HTR-8/SVneo (cell line): ENCODE measurements at regions not wholly inside any gene's neighbourhood (a gene's known extent, or its start where the extent isn't known, plus 50 kb on each side); places are given as distances from the start of the nearest gene placed in this dataset.

Source experiments
- DNase-seq: peaks from one replicate; pipeline ENCODE4 v3.0.0; 2011; ENCODE audit warnings: low spot score, mixed read lengths; ENCODE audit not compliant: insufficient read length
- FAIRE-seq: peaks from 2 replicates; lab custom pipeline; 2011; peaks lifted over from hg19 to GRCh38; lab: Jason Lieb, UNC

- FAIRE-seq (no peak), DNase-seq (no peak)
Observed at GRCh38 chr4:14260591-14260990, 633.1 kb upstream of the BOD1L1 start.

DNA sequence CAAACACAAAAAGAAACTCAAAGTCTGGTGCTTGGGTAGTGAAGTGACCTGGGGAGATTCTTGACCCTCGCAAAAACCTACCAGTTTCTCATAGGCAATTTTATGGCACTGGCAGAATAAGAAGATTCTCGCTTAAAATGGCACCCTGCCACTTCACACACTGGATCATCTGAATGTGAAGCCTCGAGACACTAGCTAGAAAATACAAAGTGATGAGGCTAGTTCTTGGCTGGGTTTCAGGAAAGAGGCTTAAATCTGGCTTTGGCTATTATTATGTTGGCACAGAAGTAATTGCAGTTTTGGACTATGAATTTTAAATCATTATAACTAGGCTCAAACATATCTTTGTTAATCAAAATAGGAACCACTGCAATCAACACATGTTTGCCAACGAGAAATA lies 634.7 kb upstream of the BOD1L1 start:
- DNase-seq (no peak), FAIRE-seq (no peak)

- FAIRE-seq (no peak), DNase-seq (no peak)
Observed at GRCh38 chr4:14264437-14264836, 636.9 kb upstream of the BOD1L1 start.

GRCh38 chr4:14265651-14266050 lies 638.1 kb upstream of the BOD1L1 start:
- FAIRE-seq (no peak), DNase-seq (no peak)

DNA sequence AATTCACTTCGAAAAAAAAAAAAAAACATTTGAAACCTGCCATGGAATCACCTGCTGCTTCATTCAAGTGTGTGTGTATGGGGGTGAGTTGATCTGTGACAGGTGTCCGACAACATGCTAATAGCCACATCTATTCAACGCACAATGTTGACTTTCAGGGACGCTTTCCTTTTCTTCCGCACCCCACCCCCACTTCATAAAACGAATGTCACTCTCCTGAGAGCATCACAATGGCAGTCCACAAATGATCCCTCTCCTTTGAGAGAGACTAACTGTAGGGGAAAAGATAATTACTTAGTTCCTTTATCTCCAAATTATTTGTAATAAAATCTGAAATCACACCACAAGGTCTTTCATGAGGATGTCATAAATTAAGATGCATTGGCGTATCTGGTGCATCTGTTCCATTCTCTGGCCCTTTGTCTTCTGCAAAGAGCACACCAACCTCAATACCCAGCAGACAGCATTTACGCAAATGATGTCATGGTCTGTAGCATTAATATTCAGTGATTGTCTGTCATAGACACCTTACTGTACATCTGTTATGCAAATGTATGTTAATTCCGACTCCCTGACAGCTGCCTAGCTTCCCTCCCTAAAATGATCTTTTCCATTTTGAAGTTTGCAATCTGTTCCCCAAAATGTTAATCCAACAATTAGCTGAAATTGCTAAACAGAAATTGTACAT lies 640.0 kb upstream of the BOD1L1 start:
- DNase-seq = no peak
- no peak for FAIRE-seq

DNA sequence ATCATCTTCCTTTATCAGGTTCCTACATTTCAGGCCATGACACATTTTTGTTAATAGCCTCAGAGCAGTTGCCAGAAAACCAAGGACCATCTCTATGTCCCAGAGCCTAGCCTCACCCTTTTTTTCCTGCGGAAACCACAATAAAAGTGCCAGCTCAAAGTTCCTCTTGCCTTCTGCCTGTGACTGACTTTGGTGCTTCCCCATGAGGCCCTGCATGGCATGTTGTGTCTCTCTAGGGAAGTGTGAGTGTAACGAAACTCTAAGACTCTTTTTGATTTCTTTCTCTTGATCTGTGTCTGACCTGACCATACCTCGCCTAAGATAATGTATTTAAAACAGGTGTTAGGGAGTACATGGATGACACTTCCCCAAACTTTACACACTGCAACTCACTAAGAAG lies 642.3 kb upstream of the BOD1L1 start:
- DNase-seq = no peak
- FAIRE-seq = no peak

DNA sequence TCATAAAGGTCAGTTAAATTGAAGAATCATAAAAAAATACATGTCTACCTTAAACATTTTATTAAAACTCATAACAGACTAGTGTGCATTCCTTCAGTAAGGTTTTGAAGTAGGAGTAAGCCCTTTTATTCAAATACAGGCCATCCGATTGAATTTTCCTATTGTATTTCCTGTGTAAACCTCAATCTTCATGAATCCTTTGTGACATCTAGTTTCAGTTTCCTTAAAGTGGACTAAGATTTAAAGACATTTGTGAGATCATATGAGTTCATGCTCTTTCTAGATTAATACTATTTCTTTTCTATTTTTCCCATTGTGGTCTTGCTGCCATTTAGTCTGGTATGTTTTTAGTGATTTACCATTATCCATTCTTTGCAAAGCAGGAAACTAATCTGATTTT lies 644.7 kb upstream of the BOD1L1 start:
- FAIRE-seq (no peak), DNase-seq (no peak)

DNA sequence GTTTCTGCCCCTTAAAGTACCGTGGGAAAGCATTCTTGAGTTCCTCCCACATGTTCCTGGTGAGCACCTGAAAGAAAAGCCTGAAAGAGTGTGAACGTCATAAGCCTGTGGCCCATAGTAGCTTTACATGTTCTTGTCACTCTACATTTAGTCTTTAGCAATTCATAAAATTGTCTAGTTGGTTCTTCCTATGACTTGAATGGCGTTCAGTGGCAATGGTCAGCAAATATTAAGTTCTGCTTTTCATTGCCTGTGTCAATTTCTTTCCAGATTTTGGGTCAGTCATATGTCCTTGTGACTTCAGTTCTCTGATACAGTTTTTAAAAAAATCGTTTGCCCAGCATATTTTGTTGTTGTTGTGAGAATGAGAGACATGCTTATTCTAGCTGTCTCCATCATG lies 650.0 kb upstream of the BOD1L1 start:
- DNase-seq (no peak), FAIRE-seq (no peak)

DNA sequence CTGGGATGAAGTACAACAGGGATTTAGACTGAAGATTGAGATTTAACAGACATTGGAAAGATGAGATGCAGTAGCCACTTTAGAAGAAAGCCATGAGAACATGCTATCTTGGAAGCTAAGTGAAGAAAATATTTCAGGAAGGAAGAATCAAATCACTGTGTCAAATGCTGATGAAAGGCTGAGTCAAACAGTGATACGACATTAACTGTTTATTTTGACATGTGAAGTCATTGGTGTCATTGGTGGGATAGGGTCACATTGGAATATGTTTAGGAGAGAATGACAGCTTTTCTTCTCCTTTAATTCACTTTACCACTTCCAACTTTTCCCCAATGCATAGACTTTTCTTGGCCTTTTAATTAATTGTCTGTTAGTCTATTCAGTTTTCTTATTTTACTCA lies 653.0 kb upstream of the BOD1L1 start:
- FAIRE-seq = no peak
- no peak for DNase-seq

DNA sequence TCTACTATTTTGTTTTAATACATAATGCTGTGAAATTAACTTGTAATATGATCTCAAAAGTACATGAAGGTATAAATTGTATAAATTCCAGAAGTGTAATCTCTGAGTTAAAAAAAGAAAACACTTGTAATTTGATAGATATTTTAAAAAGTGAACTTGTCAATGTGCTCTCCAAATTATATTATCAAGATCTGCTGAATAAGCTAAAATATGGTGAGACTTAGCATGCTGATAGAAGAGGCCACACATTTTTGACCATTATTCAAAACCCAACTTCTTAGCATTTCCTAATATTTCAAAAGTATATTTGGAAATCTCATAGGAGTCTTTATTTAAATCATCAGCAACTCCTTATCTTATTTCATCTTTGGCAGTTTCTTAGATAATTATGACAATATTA lies 657.1 kb upstream of the BOD1L1 start:
- FAIRE-seq (no peak), DNase-seq (no peak)

- FAIRE-seq = no peak
- DNase-seq = no peak
Observed at GRCh38 chr4:14289708-14290107, 662.2 kb upstream of the BOD1L1 start.

DNA sequence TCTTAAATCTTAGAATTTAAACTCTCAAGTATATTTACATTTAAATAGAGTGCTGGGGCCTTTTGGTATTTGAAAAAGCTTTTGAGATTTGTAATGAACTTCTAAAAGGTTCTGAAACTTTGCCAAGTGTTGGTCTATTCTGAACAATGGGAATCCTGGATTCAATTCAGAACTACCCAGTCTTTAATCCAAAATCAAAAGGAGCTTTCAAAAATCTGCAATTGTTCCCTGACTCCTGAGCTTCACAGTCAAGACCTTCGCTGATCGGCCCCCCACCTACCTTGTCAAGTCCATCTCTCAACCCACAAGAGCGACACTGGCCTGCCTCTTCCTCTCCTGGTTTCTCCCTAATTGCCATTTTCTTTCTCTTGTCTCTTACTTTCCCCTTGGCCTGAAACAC lies 666.1 kb upstream of the BOD1L1 start:
- DNase-seq = no peak
- no peak for FAIRE-seq

DNA sequence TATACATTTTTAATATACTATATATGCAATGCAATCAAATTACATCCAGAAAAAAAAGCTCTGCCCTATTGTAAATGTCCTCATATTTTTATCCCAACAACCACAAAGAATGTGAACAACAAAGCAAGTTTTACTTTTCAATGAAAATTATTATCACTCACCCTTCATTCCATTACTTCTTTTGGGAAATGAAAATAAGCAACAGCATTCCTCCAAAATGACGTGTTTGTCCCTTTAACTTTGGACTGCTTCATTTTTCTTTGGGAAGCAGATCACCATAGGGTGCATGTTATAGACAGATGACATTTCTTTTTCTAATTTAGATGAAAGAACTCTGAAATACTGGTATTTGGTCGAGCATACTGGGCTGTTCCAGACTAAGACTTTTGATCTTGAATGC lies 667.1 kb upstream of the BOD1L1 start:
- FAIRE-seq = no peak

DNA sequence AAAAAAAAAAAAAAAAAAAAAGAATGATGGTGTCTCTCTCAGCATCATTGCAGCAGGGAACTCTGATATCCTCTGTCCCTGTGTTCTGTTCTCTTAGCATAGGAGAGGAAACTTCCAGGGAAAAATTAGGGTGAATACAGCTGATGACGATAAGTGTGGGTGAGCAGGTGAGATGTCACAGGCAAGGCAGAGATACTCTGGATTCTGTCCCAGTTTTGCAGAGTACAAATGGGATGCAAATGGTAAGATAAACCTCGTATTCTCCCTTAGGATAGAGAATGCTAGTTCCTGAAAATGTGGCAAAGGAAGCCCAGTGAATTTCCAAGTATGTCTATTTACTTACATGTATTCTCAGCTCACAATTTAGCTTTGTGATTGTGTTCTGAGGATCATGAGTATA lies 671.6 kb upstream of the BOD1L1 start:
- FAIRE-seq (no peak), DNase-seq (no peak)

More for the DNA sequence above, 667.1 kb upstream of the BOD1L1 start:
- no peak for DNase-seq

- DNase-seq (no peak), FAIRE-seq (no peak)
Observed at GRCh38 chr4:14302021-14302420, 674.5 kb upstream of the BOD1L1 start.

DNA sequence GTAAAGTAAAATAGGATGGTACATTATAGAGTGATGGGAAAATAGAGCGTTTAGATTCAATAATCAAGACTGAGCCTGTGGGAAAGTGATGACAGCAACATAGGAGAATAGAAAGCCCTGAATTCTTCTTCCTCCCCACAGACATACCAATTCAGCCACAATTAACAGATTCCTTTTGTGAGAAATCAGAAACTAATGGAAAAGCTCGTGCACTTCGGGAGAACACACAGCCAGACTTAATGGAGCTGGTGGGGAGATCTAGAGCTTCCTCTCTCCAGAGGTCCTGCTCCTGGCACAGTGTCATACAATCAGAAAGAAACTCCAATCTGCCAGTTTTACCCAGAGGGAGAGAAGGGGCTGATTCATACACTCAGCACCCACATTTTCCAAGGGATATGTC lies 676.3 kb upstream of the BOD1L1 start:
- DNase-seq (no peak), FAIRE-seq (no peak)

DNA sequence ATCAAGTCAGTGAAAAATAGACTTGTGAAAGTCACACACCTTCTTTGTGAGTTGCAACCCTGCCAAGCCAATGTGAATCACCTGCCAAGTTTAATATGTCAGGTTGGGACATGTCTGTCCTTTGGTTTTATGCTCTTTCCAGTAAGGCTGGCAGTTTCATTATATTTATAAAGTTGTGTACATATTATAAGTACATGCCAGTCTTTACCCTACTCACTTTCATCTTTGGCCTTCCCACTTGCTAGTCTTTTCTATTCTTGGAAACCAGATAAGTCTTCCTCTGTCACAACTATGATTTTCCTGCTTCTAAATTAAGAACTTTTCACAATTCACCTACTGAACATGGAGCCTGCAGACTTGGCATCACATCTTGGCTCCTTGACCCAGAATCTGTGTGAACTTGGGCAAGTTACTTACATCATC lies 680.7 kb upstream of the BOD1L1 start:
- no peak for DNase-seq
- FAIRE-seq = no peak

GRCh38 chr4:14309431-14309830 lies 681.9 kb upstream of the BOD1L1 start:
- FAIRE-seq (no peak), DNase-seq (no peak)

GRCh38 chr4:14313757-14314156 lies 686.2 kb upstream of the BOD1L1 start:
- FAIRE-seq (no peak), DNase-seq (no peak)

- DNase-seq (no peak), FAIRE-seq (no peak)
Observed at GRCh38 chr4:14315129-14315528, 687.2 kb upstream of the CPEB2 start.

GRCh38 chr4:14317351-14317750 lies 684.9 kb upstream of the CPEB2 start:
- no peak for FAIRE-seq
- no peak for DNase-seq

- FAIRE-seq (no peak), DNase-seq (no peak)
Observed at GRCh38 chr4:14318671-14319070, 683.6 kb upstream of the CPEB2 start.

GRCh38 chr4:14321723-14322122 lies 680.6 kb upstream of the CPEB2 start:
- DNase-seq (no peak), FAIRE-seq (no peak)
